Esophagus squamous epithelium (tissue), 4 donors: ENCODE measurements at regions not wholly inside any gene's neighbourhood (a gene's known extent, or its start where the extent isn't known, plus 50 kb on each side); places are given as distances from the start of the nearest gene placed in this dataset.

Source experiments
- CTCF ChIP-seq, 6 experiments: fragments of 450-650 bp in 4 of 6; fragments of 200-600 bp in 2 of 6; sonication (generic) in 2 of 6; IDR thresholded peaks; one replicate each; pipeline ENCODE4 v1.5.1; 2016 to 2019; ENCODE audit warnings: antibody characterized with exemption in 6 of 6, mild to moderate bottlenecking in 4 of 6, moderate library complexity in 4 of 6
- POLR2A ChIP-seq, 4 donors: fragments of 450-650 bp; IDR thresholded peaks; one replicate each; pipeline ENCODE4 v1.6.1; 2017; ENCODE audit warnings: antibody characterized with exemption in 4 of 4, mild to moderate bottlenecking in 4 of 4, moderate library complexity in 3 of 4

- TF ChIP-seq CTCF (IDR thresholded peaks at IDR 0.05), result no peak
- no peak for TF ChIP-seq POLR2A (IDR thresholded peaks at IDR 0.05)
Measured at GRCh38 chr7:35420656-35421055, 166.8 kb upstream of the TBX20 start.
